Pulmonary artery endothelial cell (primary cell): ENCODE measurements at regions not wholly inside any gene's neighbourhood (a gene's known extent, or its start where the extent isn't known, plus 50 kb on each side); places are given as distances from the start of the nearest gene placed in this dataset.
"Not testable (repeated sequence)": the region's sequence is repeated elsewhere in the genome, so short reads cannot be mapped to it uniquely, and the experiment has no call there.

Experiments
- DNase-seq: peaks from one replicate; pipeline ENCODE4 v3.0.0-alpha.2; 2011; ENCODE audit warnings: low read depth, low spot score

DNA sequence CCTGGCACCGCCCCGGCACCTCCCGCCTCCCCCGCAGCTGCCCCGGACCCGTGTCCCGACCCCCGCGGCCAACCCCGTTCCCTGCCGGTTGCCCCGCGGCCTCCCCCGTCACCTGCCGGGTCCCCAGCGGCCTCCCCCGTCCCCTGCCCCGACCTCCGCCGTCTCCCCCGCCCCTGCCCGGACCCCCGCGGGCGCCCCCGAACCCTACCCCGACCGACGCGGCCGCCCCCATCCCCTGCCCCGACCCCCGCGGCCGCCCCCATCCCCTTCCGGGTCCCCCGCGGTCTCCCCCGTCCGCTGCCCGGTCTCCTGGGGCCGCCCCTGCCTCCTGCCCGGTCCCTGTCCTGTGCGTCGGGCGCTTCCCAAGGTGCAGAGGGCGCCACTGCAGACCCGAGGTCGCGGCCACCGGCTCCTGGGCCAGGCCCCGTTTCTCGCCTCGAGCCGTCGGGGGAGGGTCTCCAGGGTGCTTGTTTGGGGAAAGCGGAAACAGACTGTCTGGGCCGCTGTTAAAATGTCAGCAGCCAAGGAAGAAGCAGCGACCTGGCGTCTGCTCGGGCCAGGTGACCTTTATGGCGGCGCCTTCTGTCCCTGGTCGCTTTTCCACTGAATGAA, 51.6 kb upstream of the APOD start:
- DNase-seq: not testable (repeated sequence)

GRCh38 chr3:195634426-195635261, 50.9 kb upstream of the APOD start:
- DNase-seq: not testable (repeated sequence)
